ENCODE measurements at regions not wholly inside any gene's neighbourhood (a gene's known extent, or its start where the extent isn't known, plus 50 kb on each side); places are given as distances from the start of the nearest gene placed in this dataset.
A peak's percentile ranks its signal among the peaks of the same experiment; 100 is the strongest.

GRCh38 chrX:112967903-112968302 lies 127.3 kb upstream of the AMOT start:
- 57% methylated on average over 4 of the region's 4 CpGs for whole genome bisulfite sequencing (ENCODE audit: low lambda C conversion rate)
- ATAC-seq (no peak), DNase-seq (ENCODE audit: low spot score) (no peak), FAIRE-seq (no peak)
- Histone ChIP-seq H3K9me3 (ENCODE audit: low read length) (no peaks in the 10 kb centered on the region), H4K20me1 (ENCODE audit: insufficient read depth, low read length) (no peaks in the 10 kb centered on the region), H3K27me3 (ENCODE audit: control insufficient read depth in 1 of 2, insufficient read depth in 2 of 2, low read length in 2 of 2) (no peaks in the 10 kb centered on the region), H3K27ac (ENCODE audit: extremely low read length, insufficient read depth, low read length) (no peak overlapping the region), H2AFZ (ENCODE audit: low read length) (no peak overlapping the region), H3K9ac (ENCODE audit: insufficient read depth, low read depth, low read length) (no peak overlapping the region), H3K4me2 (ENCODE audit: low read depth, low read length) (no peak overlapping the region), H3K79me2 (ENCODE audit: insufficient read depth, low read length) (no peaks in the 10 kb centered on the region), H3K4me3 (replicated peaks in 1 of 3; ENCODE audit: insufficient read depth in 1 of 3, low read depth in 2 of 3, low read length in 3 of 3) (no peak overlapping the region), H3K36me3 (replicated peaks in 1 of 2; ENCODE audit: control insufficient read depth in 1 of 2, insufficient read depth in 2 of 2, low read length in 2 of 2) (no peaks in the 10 kb centered on the region), H3K4me1 (ENCODE audit: insufficient read depth, low read length) (no peaks in the 10 kb centered on the region)
- POLR2A ChIA-PET: no interaction called here
- no TSS peak for BruUV-seq (replicated peaks)
- CTCF ChIA-PET (ENCODE audit: low intra/inter-chr PET ratio, low total read pairs): no interaction called here
- intact Hi-C loops (cut with micrococcal nuclease; ENCODE audit: unreplicated experiment): no loop called here
- in situ Hi-C loops (cut with HindIII; ENCODE audit: extremely low pct_ligation_motif_present, low pct_unique_long_range_greater_than_20kb): no loop called here
- TF ChIP-seq GPN1 (CRISPR knock-in tag; IDR thresholded peaks at IDR 0.05; ENCODE audit: borderline replicate concordance) (no peak), MBD4 (IDR thresholded peaks at IDR 0.05; ENCODE audit: borderline replicate concordance, low read length) (no peak), ARHGAP35 (CRISPR knock-in tag; IDR thresholded peaks at IDR 0.05; ENCODE audit: borderline replicate concordance) (no peak), ZBTB2 (CRISPR knock-in tag; IDR thresholded peaks at IDR 0.05; ENCODE audit: low read depth) (no peak)

- Histone ChIP-seq H3K4me1 (ENCODE audit: insufficient read depth, low read length) (no peaks in the 10 kb centered on the region), H2AFZ (ENCODE audit: low read length) (no peak overlapping the region), H3K9me3 (ENCODE audit: low read length) (no peaks in the 10 kb centered on the region), H3K4me2 (ENCODE audit: low read depth, low read length) (no peak overlapping the region), H4K20me1 (ENCODE audit: insufficient read depth, low read length) (no peaks in the 10 kb centered on the region), H3K27me3 (ENCODE audit: control insufficient read depth in 1 of 2, insufficient read depth in 2 of 2, low read length in 2 of 2) (no peaks in the 10 kb centered on the region), H3K9ac (ENCODE audit: insufficient read depth, low read depth, low read length) (no peak overlapping the region), H3K79me2 (ENCODE audit: insufficient read depth, low read length) (no peaks in the 10 kb centered on the region), H3K27ac (ENCODE audit: extremely low read length, insufficient read depth, low read length) (no peak overlapping the region), H3K36me3 (replicated peaks in 1 of 2; ENCODE audit: control insufficient read depth in 1 of 2, insufficient read depth in 2 of 2, low read length in 2 of 2) (no peaks in the 10 kb centered on the region), H3K4me3 (replicated peaks in 1 of 3; ENCODE audit: insufficient read depth in 1 of 3, low read depth in 2 of 3, low read length in 3 of 3) (no peak overlapping the region)
- intact Hi-C loops (cut with micrococcal nuclease; ENCODE audit: unreplicated experiment) (no loop called here), in situ Hi-C loops (cut with HindIII; ENCODE audit: extremely low pct_ligation_motif_present, low pct_unique_long_range_greater_than_20kb) (no loop called here)
- no peak for FAIRE-seq
- WGBS (ENCODE audit: low lambda C conversion rate): 0% methylated on average over 1 of the region's 1 CpG
- no peak for ATAC-seq
- ChIA-PET POLR2A (no interaction called here), CTCF (ENCODE audit: low intra/inter-chr PET ratio, low total read pairs) (no interaction called here)
- peak; percentile 30; the same call in 1 of the 2 replicates for TF ChIP-seq CEBPB (IDR thresholded peaks at IDR 0.05; ENCODE audit: borderline replicate concordance, low read depth, low read length)
- TF ChIP-seq ZMYM4 (CRISPR knock-in tag; IDR thresholded peaks at IDR 0.05): no peak
- TF ChIP-seq SOX5 (CRISPR knock-in tag; IDR thresholded peaks at IDR 0.05; ENCODE audit: borderline replicate concordance): peak; percentile 31; the same call in 1 of the 2 replicates
- no peak for TF ChIP-seq SOX13 (IDR thresholded peaks at IDR 0.05)
- peak in 1 of 2 experiments; percentile 35; a peak in 1 of 4 replicates for TF ChIP-seq SOX13 (CRISPR knock-in tag; conservative IDR thresholded peaks at IDR 0.05 in 1 of 2, IDR thresholded peaks at IDR 0.05 in 1 of 2)
- no TSS peak for BruUV-seq (replicated peaks)
- peak; percentile 4 for DNase-seq (ENCODE audit: low spot score)
These were observed 126.7 kb upstream of the AMOT start for GRCh38 chrX:112967341-112967740.
